Suprapubic skin (tissue), 4 donors: ENCODE measurements at regions not wholly inside any gene's neighbourhood (a gene's known extent, or its start where the extent isn't known, plus 50 kb on each side); places are given as distances from the start of the nearest gene placed in this dataset.

ENCODE experiments used
- DNase-seq, 2 donors: peaks; one replicate each; pipeline ENCODE4 v3.0.0-alpha.2; 2019; ENCODE audit warnings: low spot score in 2 of 2
- H3K27ac ChIP-seq: fragments of 200-600 bp; sonication (generic); one replicate; pipeline ENCODE4 v1.5.1; 2019
- H3K27me3 ChIP-seq: fragments of 200-600 bp; sonication (generic); one replicate; pipeline ENCODE4 v1.5.1; 2019
- H3K36me3 ChIP-seq: fragments of 200-600 bp; sonication (generic); one replicate; pipeline ENCODE4 v1.5.1; 2019
- H3K4me1 ChIP-seq: fragments of 200-600 bp; sonication (generic); one replicate; pipeline ENCODE4 v1.5.1; 2019
- H3K4me3 ChIP-seq: fragments of 200-600 bp; sonication (generic); one replicate; pipeline ENCODE4 v1.5.1; 2019; ENCODE audit warnings: mild to moderate bottlenecking
- H3K9me3 ChIP-seq: fragments of 200-600 bp; sonication (generic); one replicate; pipeline ENCODE4 v1.5.1; 2019
- EP300 ChIP-seq: sonication (generic); formaldehyde crosslinking; IDR thresholded peaks from one replicate; pipeline ENCODE4 v1.6.1; 2017; ENCODE audit warnings: antibody characterized with exemption
- POLR2A ChIP-seq, 2 donors: fragments of 450-650 bp; IDR thresholded peaks; one replicate each; pipeline ENCODE4 v1.6.1; 2017; ENCODE audit warnings: antibody characterized with exemption in 2 of 2, mild to moderate bottlenecking in 2 of 2, moderate library complexity in 2 of 2
- POLR2AphosphoS5 ChIP-seq, 3 donors: sonication (generic); formaldehyde crosslinking; IDR thresholded peaks; one replicate each; pipeline ENCODE4 v1.6.1; 2017; ENCODE audit warnings: antibody characterized with exemption in 3 of 3
- whole genome bisulfite sequencing: methylation state at CpG from one replicate; pipeline ENCODE4 v1.1.5; 2018; 5-methylcytosine and 5-hydroxymethylcytosine counted together
- TF ChIP-seq, protein P1 (sequence below), 2 donors: fragments of 200-600 bp in 1 of 2; fragments of 450-650 bp in 1 of 2; sonication (generic) in 1 of 2; IDR thresholded peaks; one replicate each; pipeline ENCODE4 v1.5.1; 2016 to 2019; ENCODE audit warnings: antibody characterized with exemption in 2 of 2, mild to moderate bottlenecking in 1 of 2, moderate library complexity in 1 of 2

DNA sequence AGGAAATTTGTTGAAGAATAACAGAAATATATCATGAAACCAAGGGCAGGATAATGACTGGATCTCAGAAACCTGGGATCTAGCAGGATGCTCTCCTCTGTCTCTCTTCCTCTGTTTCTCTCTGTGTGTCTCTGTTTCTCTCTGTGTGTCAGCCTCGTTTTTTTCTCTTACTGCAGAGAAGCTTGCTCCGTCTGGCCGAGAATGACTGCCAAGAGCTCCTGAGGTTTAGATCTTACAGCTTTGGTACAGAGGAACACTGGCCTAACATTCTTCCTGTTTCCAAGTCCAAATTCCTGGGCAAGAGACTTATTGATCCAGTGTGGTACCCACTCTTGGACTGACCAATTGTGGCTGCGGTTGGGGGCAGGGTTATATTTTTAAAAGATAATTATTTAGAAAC is 564.0 kb downstream of the XPNPEP1 start:
- DNase-seq: no peak
- 65% methylated on average over 4 of the region's 4 CpGs for WGBS
- H3K4me3 ChIP-seq: no peak overlapping the region
- H3K36me3 ChIP-seq: no peaks in the 10 kb centered on the region
- no peaks in the 10 kb centered on the region for H3K4me1 ChIP-seq
- no peak overlapping the region for H3K27ac ChIP-seq
- TF ChIP-seq, protein P1, sequence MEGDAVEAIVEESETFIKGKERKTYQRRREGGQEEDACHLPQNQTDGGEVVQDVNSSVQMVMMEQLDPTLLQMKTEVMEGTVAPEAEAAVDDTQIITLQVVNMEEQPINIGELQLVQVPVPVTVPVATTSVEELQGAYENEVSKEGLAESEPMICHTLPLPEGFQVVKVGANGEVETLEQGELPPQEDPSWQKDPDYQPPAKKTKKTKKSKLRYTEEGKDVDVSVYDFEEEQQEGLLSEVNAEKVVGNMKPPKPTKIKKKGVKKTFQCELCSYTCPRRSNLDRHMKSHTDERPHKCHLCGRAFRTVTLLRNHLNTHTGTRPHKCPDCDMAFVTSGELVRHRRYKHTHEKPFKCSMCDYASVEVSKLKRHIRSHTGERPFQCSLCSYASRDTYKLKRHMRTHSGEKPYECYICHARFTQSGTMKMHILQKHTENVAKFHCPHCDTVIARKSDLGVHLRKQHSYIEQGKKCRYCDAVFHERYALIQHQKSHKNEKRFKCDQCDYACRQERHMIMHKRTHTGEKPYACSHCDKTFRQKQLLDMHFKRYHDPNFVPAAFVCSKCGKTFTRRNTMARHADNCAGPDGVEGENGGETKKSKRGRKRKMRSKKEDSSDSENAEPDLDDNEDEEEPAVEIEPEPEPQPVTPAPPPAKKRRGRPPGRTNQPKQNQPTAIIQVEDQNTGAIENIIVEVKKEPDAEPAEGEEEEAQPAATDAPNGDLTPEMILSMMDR (IDR thresholded peaks at IDR 0.05): no peak
- TF ChIP-seq EP300 (no peak), POLR2AphosphoS5 (IDR thresholded peaks at IDR 0.05) (no peak), POLR2A (IDR thresholded peaks at IDR 0.05) (no peak)
- H3K9me3 ChIP-seq: no peaks in the 10 kb centered on the region
- H3K27me3 ChIP-seq: no peaks in the 10 kb centered on the region

DNA sequence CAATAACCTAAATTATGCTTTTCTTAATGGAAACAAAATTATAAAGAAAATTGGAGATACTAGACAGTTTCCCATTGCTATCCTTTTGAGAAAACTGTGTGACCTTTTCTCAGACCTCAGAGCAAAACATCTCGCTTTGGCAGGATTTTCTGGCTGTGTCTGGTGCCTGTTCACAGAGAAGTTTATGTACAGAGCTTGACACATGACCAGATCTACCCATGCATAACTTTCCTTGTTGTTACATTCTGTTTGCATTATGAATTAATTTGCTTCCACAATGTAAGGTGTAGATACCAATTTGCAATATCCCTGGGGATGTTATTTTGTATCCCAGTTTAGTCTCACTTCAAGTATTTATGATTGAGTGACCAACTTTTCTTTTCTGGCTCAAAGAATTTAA is 565.0 kb downstream of the XPNPEP1 start:
- TF ChIP-seq EP300: no peak
- TF ChIP-seq, protein P1 (IDR thresholded peaks at IDR 0.05): no peak
- no peak for TF ChIP-seq POLR2A (IDR thresholded peaks at IDR 0.05)
- TF ChIP-seq POLR2AphosphoS5 (IDR thresholded peaks at IDR 0.05): no peak
- Histone ChIP-seq H3K4me1 (no peaks in the 10 kb centered on the region), H3K36me3 (no peaks in the 10 kb centered on the region), H3K27ac (no peak overlapping the region), H3K4me3 (no peak overlapping the region), H3K27me3 (no peaks in the 10 kb centered on the region), H3K9me3 (no peaks in the 10 kb centered on the region)
- no peak for DNase-seq
- 29% methylated on average over 1 of the region's 1 CpG for whole genome bisulfite sequencing

DNA sequence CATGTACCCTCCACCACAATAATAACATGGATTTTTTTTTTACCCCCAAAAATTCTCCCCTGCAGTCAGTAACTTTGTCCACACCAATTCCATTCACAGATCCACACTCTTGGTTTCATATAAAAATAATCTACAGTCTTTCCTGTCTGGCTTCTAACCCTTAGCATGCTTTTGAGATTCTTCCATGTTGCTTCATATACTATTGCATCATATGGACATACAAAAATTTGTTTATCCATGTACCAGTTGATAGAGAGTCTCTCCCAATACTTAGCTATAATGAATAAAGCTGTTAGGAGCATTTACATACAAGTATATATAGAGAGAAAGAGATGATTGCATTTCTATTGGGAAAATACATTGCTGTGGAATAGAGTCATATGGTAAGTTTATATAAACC is 575.0 kb downstream of the XPNPEP1 start:
- no peaks in the 10 kb centered on the region for H3K36me3 ChIP-seq
- TF ChIP-seq, protein P1 (IDR thresholded peaks at IDR 0.05): no peak
- TF ChIP-seq POLR2A (IDR thresholded peaks at IDR 0.05): no peak
- TF ChIP-seq POLR2AphosphoS5 (IDR thresholded peaks at IDR 0.05): no peak
- TF ChIP-seq EP300: no peak
- no peak overlapping the region for H3K4me3 ChIP-seq
- H3K4me1 ChIP-seq: no peaks in the 10 kb centered on the region
- peaks cover 9% of the 10 kb centered on the region for H3K9me3 ChIP-seq
- no peak for DNase-seq
- H3K27ac ChIP-seq: no peak overlapping the region
- H3K27me3 ChIP-seq: no peaks in the 10 kb centered on the region

DNA sequence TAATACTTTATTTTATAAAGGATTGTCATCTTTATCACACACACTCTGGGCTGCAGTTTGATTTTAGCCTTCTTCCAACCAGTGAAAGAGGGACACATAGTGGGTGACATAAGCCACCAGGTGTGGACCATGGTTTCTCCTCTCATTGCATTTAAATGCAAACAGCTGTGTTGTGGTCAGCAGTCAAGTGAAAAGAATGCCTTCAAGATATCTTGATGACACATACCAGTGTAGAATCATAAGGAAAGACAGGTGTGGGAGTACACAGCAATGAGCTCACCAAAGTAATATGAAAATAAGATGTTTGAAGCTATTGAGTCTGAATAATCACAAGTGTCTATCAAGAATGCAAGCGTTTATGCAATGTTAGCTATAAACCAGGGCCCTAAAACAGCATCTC is 580.0 kb downstream of the XPNPEP1 start:
- H3K27me3 ChIP-seq: no peaks in the 10 kb centered on the region
- no peaks in the 10 kb centered on the region for H3K36me3 ChIP-seq
- H3K4me3 ChIP-seq: no peak overlapping the region
- H3K4me1 ChIP-seq: no peaks in the 10 kb centered on the region
- WGBS: 44% methylated on average over 1 of the region's 1 CpG
- DNase-seq: no peak
- H3K27ac ChIP-seq: no peak overlapping the region
- H3K9me3 ChIP-seq: no peaks in the 10 kb centered on the region
- TF ChIP-seq EP300 (no peak), POLR2A (IDR thresholded peaks at IDR 0.05) (no peak), POLR2AphosphoS5 (IDR thresholded peaks at IDR 0.05) (no peak)
- TF ChIP-seq, protein P1 (IDR thresholded peaks at IDR 0.05): no peak

DNA sequence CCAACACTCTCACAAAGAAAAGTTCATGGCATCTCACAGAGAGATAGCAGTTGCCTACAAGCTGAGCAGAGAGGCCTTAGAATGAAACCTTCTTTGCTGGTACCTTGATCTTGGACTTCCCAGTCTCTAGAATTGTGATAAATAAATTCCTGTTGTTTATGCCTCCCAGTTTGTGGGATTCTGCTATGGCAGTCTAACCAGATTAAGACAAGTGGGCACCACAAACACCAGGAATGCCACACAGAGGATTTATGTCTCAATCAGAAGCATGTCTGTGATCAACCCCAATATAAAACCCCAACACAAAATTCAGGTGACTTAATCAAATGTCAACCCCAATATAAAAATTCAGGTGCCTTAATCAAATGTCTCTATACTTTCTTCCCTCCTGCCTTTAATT is 581.3 kb downstream of the XPNPEP1 start:
- Histone ChIP-seq H3K9me3 (no peaks in the 10 kb centered on the region), H3K27ac (no peak overlapping the region), H3K4me1 (no peaks in the 10 kb centered on the region), H3K36me3 (no peaks in the 10 kb centered on the region), H3K27me3 (no peaks in the 10 kb centered on the region), H3K4me3 (no peak overlapping the region)
- TF ChIP-seq EP300 (no peak), POLR2AphosphoS5 (IDR thresholded peaks at IDR 0.05) (no peak), POLR2A (IDR thresholded peaks at IDR 0.05) (no peak)
- TF ChIP-seq, protein P1 (IDR thresholded peaks at IDR 0.05): no peak
- no peak for DNase-seq
